Endothelial cell of umbilical vein (primary cell): ENCODE measurements at regions not wholly inside any gene's neighbourhood (a gene's known extent, or its start where the extent isn't known, plus 50 kb on each side); places are given as distances from the start of the nearest gene placed in this dataset.

ENCODE experiments used
- BruUV-seq: library from RNA; stranded (reverse); fragments of 400-500 nt; replicated peaks from 2 replicates; lab custom pipeline; 2021; lab: Mats Ljungman, UMichigan
- CTCF ChIA-PET: fragments of 300-600, 350-600 bp; sonication (Branson Sonifier 250); formaldehyde crosslinking; loops from one replicate; lab custom pipeline; 2021; ENCODE audit warnings: antibody characterized with exemption, inconsistent platforms; lab: Charles Lee
- POLR2A ChIA-PET: fragments of 300-600, 350-600 bp; sonication (Branson Sonifier 250); formaldehyde crosslinking; loops from one replicate; lab custom pipeline; 2021; ENCODE audit warnings: antibody characterized with exemption, inconsistent platforms; lab: Charles Lee
- DNase-seq: peaks from one replicate; pipeline ENCODE4 v3.0.0-alpha.2; 2011; ENCODE audit warnings: low read depth, low spot score
- FAIRE-seq: peaks from 2 replicates; lab custom pipeline; 2011; peaks lifted over from hg19 to GRCh38; lab: Jason Lieb, UNC
- H2AFZ ChIP-seq: 2 replicates; pipeline ENCODE4 v1.6.0; 2012; ENCODE audit warnings: low read depth, low read length, control low read depth, inconsistent platforms
- H3K27ac ChIP-seq: 2 replicates; pipeline ENCODE4 v1.5.1; 2011; ENCODE audit warnings: low read depth, mild to moderate bottlenecking, control low read depth, low read length, moderate library complexity; ENCODE audit not compliant: insufficient read depth
- H3K27me3 ChIP-seq, 2 experiments: 2 replicates each; pipeline versions ENCODE4 v1.6.0 to v1.6.1; 2011; ENCODE audit warnings: low read length in 2 of 2, mixed read lengths in 1 of 2; ENCODE audit not compliant: control insufficient read depth in 2 of 2, insufficient read depth in 2 of 2
- H3K36me3 ChIP-seq, 2 experiments: 2 replicates in 1 of 2; 3 replicates in 1 of 2; pipeline ENCODE4 v1.5.1; 2011; ENCODE audit warnings: low read length in 2 of 2, mild to moderate bottlenecking in 1 of 2, moderate library complexity in 1 of 2; ENCODE audit not compliant: control insufficient read depth in 2 of 2, insufficient read depth in 2 of 2; ENCODE audit errors: extremely low read depth in 1 of 2
- H3K4me1 ChIP-seq: 3 replicates; pipeline ENCODE4 v1.5.1; 2011; ENCODE audit warnings: mild to moderate bottlenecking, low read length; ENCODE audit not compliant: control insufficient read depth, insufficient read depth; ENCODE audit errors: extremely low read depth
- H3K4me2 ChIP-seq: 2 replicates; pipeline ENCODE4 v1.6.1; 2011; ENCODE audit warnings: low read length, control low read depth, mixed read lengths; ENCODE audit not compliant: insufficient read depth
- H3K4me3 ChIP-seq, 3 experiments: fragments of 200-600 bp in 1 of 3; sonication (generic), shearing (Covaris generic) in 1 of 3; replicated peaks in 1 of 3; 2 replicates each; pipeline ENCODE4 v1.5.1; 2011 to 2016; ENCODE audit warnings: control low read depth in 3 of 3, low read length in 3 of 3, mild to moderate bottlenecking in 2 of 3, inconsistent platforms in 1 of 3, low read depth in 1 of 3, moderate library complexity in 1 of 3; ENCODE audit not compliant: insufficient read depth in 1 of 3
- H3K79me2 ChIP-seq: 2 replicates; pipeline ENCODE4 v1.6.0; 2012; ENCODE audit warnings: low read length, inconsistent platforms; ENCODE audit not compliant: control insufficient read depth, insufficient read depth
- H3K9ac ChIP-seq: replicated peaks from 2 replicates; pipeline ENCODE3; 2011; ENCODE audit warnings: low read length, control low read depth; ENCODE audit not compliant: insufficient read depth; ENCODE audit errors: extremely low read depth
- H3K9me1 ChIP-seq: replicated peaks from 3 replicates; pipeline ENCODE4 v1.6.0; 2011; ENCODE audit warnings: mild to moderate bottlenecking, low read length; ENCODE audit not compliant: control insufficient read depth, insufficient read depth; ENCODE audit errors: extremely low read depth
- H3K9me3 ChIP-seq: replicated peaks from 2 replicates; pipeline ENCODE4 v1.5.1; 2012; ENCODE audit warnings: low read length, inconsistent platforms; ENCODE audit not compliant: control insufficient read depth, insufficient read depth
- H4K20me1 ChIP-seq: replicated peaks from 2 replicates; pipeline ENCODE3; 2011; ENCODE audit warnings: mild to moderate bottlenecking, low read length; ENCODE audit not compliant: control insufficient read depth, insufficient read depth; ENCODE audit errors: extremely low read depth
- CTCF ChIP-seq, 2 donors: IDR thresholded peaks; 1 replicate in 1 of 2; 2 replicates in 1 of 2; pipeline ENCODE4 v1.5.1; 2011; ENCODE audit warnings: low read length in 2 of 2, mild to moderate bottlenecking in 2 of 2, moderate library complexity in 2 of 2, control low read depth in 1 of 2, inconsistent platforms in 1 of 2, low read depth in 1 of 2; ENCODE audit not compliant: insufficient read depth in 1 of 2; ENCODE audit errors: extremely low read depth in 1 of 2
- EZH2 ChIP-seq: IDR thresholded peaks from 2 replicates; pipeline ENCODE4 v1.6.1; 2012; ENCODE audit warnings: borderline replicate concordance, low read depth, mild to moderate bottlenecking, moderate library complexity, low read length, inconsistent platforms; ENCODE audit not compliant: severe bottlenecking
- FOS ChIP-seq: IDR thresholded peaks from 2 replicates; pipeline ENCODE4 v1.6.1; 2011; ENCODE audit warnings: mild to moderate bottlenecking, low read length, moderate library complexity, borderline replicate concordance; ENCODE audit not compliant: insufficient read depth
- GATA2 ChIP-seq: IDR thresholded peaks from 2 replicates; pipeline ENCODE4 v1.7.0; 2011; ENCODE audit warnings: low read depth, mild to moderate bottlenecking, moderate library complexity, mixed read lengths, low read length; ENCODE audit not compliant: insufficient read length, insufficient read depth
- JUN ChIP-seq: IDR thresholded peaks from 2 replicates; pipeline ENCODE4 v1.6.1; 2011; ENCODE audit warnings: borderline replicate concordance, low read depth; ENCODE audit not compliant: insufficient read length, insufficient read depth
- MAX ChIP-seq: IDR thresholded peaks from 2 replicates; pipeline ENCODE4 v1.6.1; 2011; ENCODE audit not compliant: insufficient read depth, insufficient read length
- MYC ChIP-seq: IDR thresholded peaks from one replicate; pipeline ENCODE4 v1.6.1; 2011; ENCODE audit warnings: mild to moderate bottlenecking, low read depth, low read length
- POLR2A ChIP-seq: IDR thresholded peaks from 2 replicates; pipeline ENCODE4 v1.6.1; 2012; ENCODE audit warnings: low read depth, mild to moderate bottlenecking, control low read depth, low read length
- POLR2AphosphoS5 ChIP-seq: IDR thresholded peaks from 2 replicates; pipeline ENCODE4 v1.6.1; 2012; ENCODE audit warnings: low read depth, mild to moderate bottlenecking, control low read depth, low read length, moderate library complexity; ENCODE audit not compliant: insufficient read depth
- dilution Hi-C: fragments of 300-500 bp; cut with MboI; formaldehyde crosslinking; loops from one replicate; pipeline ENCODE4 v1.15.0; 2019; ENCODE audit warnings: low sequenced_read_pairs; ENCODE audit not compliant: extremely low pct_ligation_motif_present
- intact Hi-C: fragments of 100-400 bp; cut with micrococcal nuclease; formaldehyde crosslinking; loops from one replicate; pipeline ENCODE4 v1.10.0; 2022

GRCh38 chr13:33556828-33557227 is 261.1 kb upstream of the RFC3 start:
- intact Hi-C loops (loop anchor here (2.0 kb wide), 1 partner anchor 16 kb away; no protein-coding TSS in a partner anchor), dilution Hi-C loops (no loop called here)
- no peak for FAIRE-seq

More at GRCh38 chr13:33556828-33557227, 261.1 kb upstream of the RFC3 start:
- H3K9ac ChIP-seq, result no peak overlapping the region
- no peak overlapping the region for H3K4me3 ChIP-seq
- H3K4me2 ChIP-seq, result peak overlapping the region; percentile 90
- no peaks in the 10 kb centered on the region for H3K36me3 ChIP-seq
- H3K79me2 ChIP-seq, result no peaks in the 10 kb centered on the region
- H3K27ac ChIP-seq, result no peak overlapping the region
- no peaks in the 10 kb centered on the region for H3K9me1 ChIP-seq
- peak overlapping the region; percentile 85 for H2AFZ ChIP-seq
- BruUV-seq, result no TSS peak
- TF ChIP-seq EZH2 (no peak), POLR2A (no peak), CTCF (IDR thresholded peaks at IDR 0.05; ENCODE audit: extremely low read depth in 1 of 2, insufficient read depth in 1 of 2, low read depth in 1 of 2, low read length in 2 of 2) (no peak), POLR2AphosphoS5 (no peak), FOS (no peak), MYC (no peak), JUN (no peak), MAX (no peak), GATA2 (no peak)
- H3K9me3 ChIP-seq, result no peaks in the 10 kb centered on the region
- no peaks in the 10 kb centered on the region for H3K27me3 ChIP-seq
- ChIA-PET POLR2A (no interaction called here), CTCF (no interaction called here)
- DNase-seq, result no peak
- H3K4me1 ChIP-seq, result peaks cover 25% of the 10 kb centered on the region
- no peaks in the 10 kb centered on the region for H4K20me1 ChIP-seq
